HepG2 (cell line): ENCODE measurements at regions not wholly inside any gene's neighbourhood (a gene's known extent, or its start where the extent isn't known, plus 50 kb on each side); places are given as distances from the start of the nearest gene placed in this dataset.

Source experiments
- ATAC-seq: fragments of 200-7000 bp; cut with Tn5 transposase; 3 replicates; pipeline ENCODE4 v1.9.1; 2020; ENCODE audit warnings: mild to moderate bottlenecking, moderate library complexity
- BruUV-seq: library from RNA; stranded (reverse); fragments of 400-500 nt; replicated peaks from 2 replicates; lab custom pipeline; 2021; lab: Mats Ljungman, UMichigan
- CTCF ChIA-PET: fragments of 300-600 bp; formaldehyde crosslinking; extraction: SDS; loops from one replicate; lab custom pipeline; 2021; ENCODE audit warnings: low total read pairs, inconsistent platforms, low intra/inter-chr PET ratio; lab: Yijun Ruan, JAX
- POLR2A ChIA-PET: fragments of 350-600 bp; sonication (Branson Sonifier 250); formaldehyde crosslinking; loops from one replicate; lab custom pipeline; 2020; ENCODE audit warnings: antibody characterized with exemption, inconsistent platforms; lab: Yijun Ruan, JAX
- DNase-seq: peaks from one replicate; pipeline ENCODE4 v3.0.0-alpha.2; 2015; ENCODE audit warnings: low spot score
- FAIRE-seq: peaks from 3 replicates; lab custom pipeline; 2011; peaks lifted over from hg19 to GRCh38; lab: Jason Lieb, UNC
- H2AFZ ChIP-seq: one replicate; pipeline ENCODE4 v1.6.1; 2011; ENCODE audit warnings: low read length, inconsistent platforms
- H3K27ac ChIP-seq: fragments of 300-600 bp; 3 replicates; pipeline ENCODE4 v1.8.0; 2011; ENCODE audit warnings: mixed run types, mild to moderate bottlenecking, mixed read lengths, low read length, inconsistent platforms; ENCODE audit not compliant: insufficient read depth; ENCODE audit errors: extremely low read length
- H3K27me3 ChIP-seq, 2 experiments: fragments of 200-600 bp in 1 of 2; 2 replicates in 1 of 2; 3 replicates in 1 of 2; pipeline versions ENCODE4 v1.6.0 to v1.8.0; 2011; ENCODE audit warnings: low read length in 2 of 2, mild to moderate bottlenecking in 2 of 2, moderate library complexity in 2 of 2, inconsistent platforms in 1 of 2; ENCODE audit not compliant: insufficient read depth in 2 of 2, control insufficient read depth in 1 of 2
- H3K36me3 ChIP-seq, 2 experiments: fragments of 200-600 bp in 1 of 2; replicated peaks in 1 of 2; 2 replicates in 1 of 2; 3 replicates in 1 of 2; pipeline versions ENCODE4 v1.5.1 to v1.8.0; 2011; ENCODE audit warnings: low read length in 2 of 2, inconsistent platforms in 1 of 2; ENCODE audit not compliant: insufficient read depth in 2 of 2, control insufficient read depth in 1 of 2
- H3K4me1 ChIP-seq: 2 replicates; pipeline ENCODE4 v1.5.1; 2012; ENCODE audit warnings: low read length, inconsistent platforms; ENCODE audit not compliant: insufficient read depth
- H3K4me2 ChIP-seq: 2 replicates; pipeline ENCODE4 v1.6.0; 2011; ENCODE audit warnings: low read depth, low read length, inconsistent platforms
- H3K4me3 ChIP-seq, 3 experiments: fragments of 200-600 bp in 1 of 3; sonication (generic), shearing (Covaris generic) in 1 of 3; replicated peaks in 1 of 3; 2 replicates each; pipeline ENCODE4 v1.5.1; 2011 to 2016; ENCODE audit warnings: low read length in 3 of 3, inconsistent platforms in 2 of 3, low read depth in 2 of 3, mild to moderate bottlenecking in 2 of 3, control low read depth in 1 of 3, mixed read lengths in 1 of 3; ENCODE audit not compliant: insufficient read depth in 1 of 3
- H3K79me2 ChIP-seq: one replicate; pipeline ENCODE4 v1.6.1; 2011; ENCODE audit warnings: low read length, inconsistent platforms; ENCODE audit not compliant: insufficient read depth
- H3K9ac ChIP-seq: 2 replicates; pipeline ENCODE4 v1.6.0; 2011; ENCODE audit warnings: mild to moderate bottlenecking, low read depth, low read length, inconsistent platforms; ENCODE audit not compliant: insufficient read depth
- H3K9me3 ChIP-seq: 2 replicates; pipeline ENCODE4 v1.5.1; 2012; ENCODE audit warnings: mild to moderate bottlenecking, low read length
- H4K20me1 ChIP-seq: 2 replicates; pipeline ENCODE4 v1.6.0; 2011; ENCODE audit warnings: inconsistent platforms, mild to moderate bottlenecking, low read length, moderate library complexity; ENCODE audit not compliant: insufficient read depth
- CAMTA2 ChIP-seq: sonication (generic); formaldehyde crosslinking; IDR thresholded peaks from 2 replicates; pipeline ENCODE4 v1.4.0; 2020; ENCODE audit warnings: mild to moderate bottlenecking, missing genetic modification reagents, borderline replicate concordance
- ESRRA ChIP-seq: sonication (generic); formaldehyde crosslinking; IDR thresholded peaks from 2 replicates; pipeline ENCODE4 v1.5.1; 2020; ENCODE audit warnings: mild to moderate bottlenecking, low read depth, missing genetic modification reagents
- HOXA7 ChIP-seq: sonication (generic); formaldehyde crosslinking; IDR thresholded peaks from 2 replicates; pipeline ENCODE4 v1.8.1; 2022; ENCODE audit warnings: mild to moderate bottlenecking, missing genetic modification reagents, moderate library complexity
- HOXD1 ChIP-seq: sonication (generic); formaldehyde crosslinking; IDR thresholded peaks from 2 replicates; pipeline ENCODE4 v1.5.0; 2020; ENCODE audit warnings: missing genetic modification reagents
- KDM6A ChIP-seq: IDR thresholded peaks from 2 replicates; pipeline ENCODE4 v1.6.1; 2016; ENCODE audit warnings: low read depth
- NPAS2 ChIP-seq: sonication (generic); formaldehyde crosslinking; IDR thresholded peaks from 2 replicates; pipeline ENCODE4 v1.8.0; 2022; ENCODE audit warnings: mild to moderate bottlenecking, missing genetic modification reagents, borderline replicate concordance
- PAX8 ChIP-seq: sonication (generic); formaldehyde crosslinking; IDR thresholded peaks from 2 replicates; pipeline ENCODE4 v1.8.0; 2022; ENCODE audit warnings: mild to moderate bottlenecking, missing genetic modification reagents, borderline replicate concordance
- PITX1 ChIP-seq: sonication (generic); formaldehyde crosslinking; IDR thresholded peaks from 2 replicates; pipeline ENCODE4 v1.5.1; 2020; ENCODE audit warnings: mild to moderate bottlenecking, missing genetic modification reagents
- RFX3 ChIP-seq: IDR thresholded peaks from 2 replicates; pipeline ENCODE4 v1.6.1; 2016; ENCODE audit warnings: missing biosample characterization, missing genetic modification reagents
- SYNCRIP ChIP-seq: fragments of 200-400 bp; formaldehyde crosslinking; IDR thresholded peaks from 2 replicates; pipeline ENCODE4 v1.6.1; 2018; ENCODE audit warnings: mild to moderate bottlenecking, low read depth, low read length; ENCODE audit not compliant: insufficient read depth
- YEATS2 ChIP-seq: sonication (generic); formaldehyde crosslinking; IDR thresholded peaks from 2 replicates; pipeline ENCODE4 v1.4.0; 2020; ENCODE audit warnings: missing genetic modification reagents, borderline replicate concordance
- ZFP36L1 ChIP-seq: sonication (generic); formaldehyde crosslinking; IDR thresholded peaks from 2 replicates; pipeline ENCODE4 v1.8.0; 2022; ENCODE audit warnings: mild to moderate bottlenecking, missing genetic modification reagents, moderate library complexity
- ZNF792 ChIP-seq: IDR thresholded peaks from 2 replicates; pipeline ENCODE4 v1.6.1; 2016
- WGBS: methylation state at CpG from one replicate; pipeline ENCODE4 v1.1.6; 2017; ENCODE audit warnings: low lambda C conversion rate; 5-methylcytosine and 5-hydroxymethylcytosine counted together
- in situ Hi-C: cut with HindIII; loops from 2 replicates; pipeline ENCODE4 v1.10.0; 2017; ENCODE audit warnings: low pct_unique_long_range_greater_than_20kb; ENCODE audit not compliant: extremely low pct_ligation_motif_present
- intact Hi-C: fragments of 100-400 bp; cut with micrococcal nuclease; formaldehyde crosslinking; loops from one replicate; pipeline ENCODE4 v1.10.0; 2022; ENCODE audit not compliant: unreplicated experiment
- TF ChIP-seq, protein P1 (sequence below): IDR thresholded peaks from 2 replicates; pipeline ENCODE4 v1.6.1; 2018; ENCODE audit warnings: missing genetic modification reagents, mild to moderate bottlenecking, missing compliant biosample characterization
- TF ChIP-seq, protein P2 (sequence below): sonication (generic); formaldehyde crosslinking; IDR thresholded peaks from 2 replicates; pipeline ENCODE4 v1.5.1; 2020; ENCODE audit warnings: missing genetic modification reagents, mild to moderate bottlenecking, borderline replicate concordance
- TF ChIP-seq, protein P3 (sequence below): IDR thresholded peaks from 2 replicates; pipeline ENCODE4 v1.6.1; 2016; ENCODE audit warnings: missing compliant biosample characterization, missing genetic modification reagents, borderline replicate concordance
- TF ChIP-seq, protein P4 (sequence below): IDR thresholded peaks from 2 replicates; pipeline ENCODE4 v1.4.0; 2020; ENCODE audit warnings: mild to moderate bottlenecking, missing genetic modification reagents

DNA sequence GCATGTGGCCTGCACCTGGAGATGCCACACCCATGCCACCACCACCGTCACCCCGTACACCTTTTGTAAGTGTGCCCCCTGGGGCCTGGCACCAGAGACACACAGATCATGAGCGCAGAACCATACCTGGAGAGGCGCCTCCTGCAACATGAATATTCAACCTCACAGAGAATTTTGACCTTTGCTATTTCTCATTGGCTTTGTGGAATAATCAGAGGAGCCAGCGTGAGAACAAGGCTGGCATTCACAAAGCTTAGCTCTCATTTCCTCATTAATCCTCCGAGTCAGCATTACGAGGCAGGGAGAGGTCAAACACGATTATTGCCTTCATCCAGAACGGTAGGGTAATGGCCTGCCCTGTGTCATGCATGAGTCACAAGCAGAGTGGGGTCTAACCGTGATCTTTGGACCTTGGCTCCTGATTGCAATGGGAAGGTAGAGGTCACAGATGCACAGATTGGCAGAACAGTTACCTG lies 73.0 kb upstream of the POMGNT2 start:
- Histone ChIP-seq H3K27me3 (no peaks in the 10 kb centered on the region; a peak in 2 of 5 replicates), H3K4me2 (peak overlapping the region; percentile 64), H4K20me1 (no peaks in the 10 kb centered on the region), H3K79me2 (no peaks in the 10 kb centered on the region), H3K27ac (peak overlapping the region; percentile 31), H3K4me1 (peaks cover 45% of the 10 kb centered on the region), H2AFZ (no peak overlapping the region), H3K4me3 (peak overlapping the region in 1 of 3 experiments; percentile 44; a peak in 2 of 6 replicates), H3K9ac (no peak overlapping the region), H3K9me3 (peaks cover 4% of the 10 kb centered on the region; the same call in 1 of the 2 replicates), H3K36me3 (no peaks in the 10 kb centered on the region)
- in situ Hi-C loops (no loop called here), intact Hi-C loops (no loop called here)
- peak; percentile 91 for DNase-seq
- no TSS peak for BruUV-seq
- ChIA-PET CTCF (no interaction called here), POLR2A (no interaction called here)
- FAIRE-seq = peak; percentile 61
- peak; percentile 84 for ATAC-seq
- 0% methylated on average over 6 of the region's 10 CpGs for WGBS
- peak; percentile 33; the same call in 1 of the 2 replicates for TF ChIP-seq KDM6A (CRISPR knock-in tag)
- TF ChIP-seq ZNF792 = peak; percentile 91; the same call in 1 of the 2 replicates
- peak; percentile 32; the same call in 1 of the 2 replicates for TF ChIP-seq ZFP36L1 (CRISPR knock-in tag)
- TF ChIP-seq HOXA7 (CRISPR knock-in tag) = no peak
- TF ChIP-seq NPAS2 = no peak
- no peak for TF ChIP-seq PAX8
- TF ChIP-seq HOXD1 (CRISPR knock-in tag) = 0 out of 2 replicates have a peak, but pooled peaks have one; percentile 13
- peak; percentile 44; the same call in 1 of the 2 replicates for TF ChIP-seq YEATS2 (CRISPR knock-in tag)
- TF ChIP-seq ESRRA = peak; percentile 93; the same call in 1 of the 2 replicates
- TF ChIP-seq, protein P1, sequence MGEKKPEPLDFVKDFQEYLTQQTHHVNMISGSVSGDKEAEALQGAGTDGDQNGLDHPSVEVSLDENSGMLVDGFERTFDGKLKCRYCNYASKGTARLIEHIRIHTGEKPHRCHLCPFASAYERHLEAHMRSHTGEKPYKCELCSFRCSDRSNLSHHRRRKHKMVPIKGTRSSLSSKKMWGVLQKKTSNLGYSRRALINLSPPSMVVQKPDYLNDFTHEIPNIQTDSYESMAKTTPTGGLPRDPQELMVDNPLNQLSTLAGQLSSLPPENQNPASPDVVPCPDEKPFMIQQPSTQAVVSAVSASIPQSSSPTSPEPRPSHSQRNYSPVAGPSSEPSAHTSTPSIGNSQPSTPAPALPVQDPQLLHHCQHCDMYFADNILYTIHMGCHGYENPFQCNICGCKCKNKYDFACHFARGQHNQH (CRISPR knock-in tag) = 0 out of 2 replicates have a peak, but pooled peaks have one; percentile 40
- no peak for TF ChIP-seq CAMTA2 (CRISPR knock-in tag)
- peak; percentile 64 for TF ChIP-seq PITX1 (CRISPR knock-in tag)
- TF ChIP-seq, protein P2, sequence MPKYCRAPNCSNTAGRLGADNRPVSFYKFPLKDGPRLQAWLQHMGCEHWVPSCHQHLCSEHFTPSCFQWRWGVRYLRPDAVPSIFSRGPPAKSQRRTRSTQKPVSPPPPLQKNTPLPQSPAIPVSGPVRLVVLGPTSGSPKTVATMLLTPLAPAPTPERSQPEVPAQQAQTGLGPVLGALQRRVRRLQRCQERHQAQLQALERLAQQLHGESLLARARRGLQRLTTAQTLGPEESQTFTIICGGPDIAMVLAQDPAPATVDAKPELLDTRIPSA (CRISPR knock-in tag) = no peak
- no peak for TF ChIP-seq RFX3 (CRISPR knock-in tag)
- TF ChIP-seq, protein P3, sequence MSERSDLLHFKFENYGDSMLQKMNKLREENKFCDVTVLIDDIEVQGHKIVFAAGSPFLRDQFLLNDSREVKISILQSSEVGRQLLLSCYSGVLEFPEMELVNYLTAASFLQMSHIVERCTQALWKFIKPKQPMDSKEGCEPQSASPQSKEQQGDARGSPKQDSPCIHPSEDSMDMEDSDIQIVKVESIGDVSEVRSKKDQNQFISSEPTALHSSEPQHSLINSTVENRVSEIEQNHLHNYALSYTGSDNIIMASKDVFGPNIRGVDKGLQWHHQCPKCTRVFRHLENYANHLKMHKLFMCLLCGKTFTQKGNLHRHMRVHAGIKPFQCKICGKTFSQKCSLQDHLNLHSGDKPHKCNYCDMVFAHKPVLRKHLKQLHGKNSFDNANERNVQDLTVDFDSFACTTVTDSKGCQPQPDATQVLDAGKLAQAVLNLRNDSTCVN (CRISPR knock-in tag) = no peak; the same call in 1 of the 2 replicates
- TF ChIP-seq, protein P4, sequence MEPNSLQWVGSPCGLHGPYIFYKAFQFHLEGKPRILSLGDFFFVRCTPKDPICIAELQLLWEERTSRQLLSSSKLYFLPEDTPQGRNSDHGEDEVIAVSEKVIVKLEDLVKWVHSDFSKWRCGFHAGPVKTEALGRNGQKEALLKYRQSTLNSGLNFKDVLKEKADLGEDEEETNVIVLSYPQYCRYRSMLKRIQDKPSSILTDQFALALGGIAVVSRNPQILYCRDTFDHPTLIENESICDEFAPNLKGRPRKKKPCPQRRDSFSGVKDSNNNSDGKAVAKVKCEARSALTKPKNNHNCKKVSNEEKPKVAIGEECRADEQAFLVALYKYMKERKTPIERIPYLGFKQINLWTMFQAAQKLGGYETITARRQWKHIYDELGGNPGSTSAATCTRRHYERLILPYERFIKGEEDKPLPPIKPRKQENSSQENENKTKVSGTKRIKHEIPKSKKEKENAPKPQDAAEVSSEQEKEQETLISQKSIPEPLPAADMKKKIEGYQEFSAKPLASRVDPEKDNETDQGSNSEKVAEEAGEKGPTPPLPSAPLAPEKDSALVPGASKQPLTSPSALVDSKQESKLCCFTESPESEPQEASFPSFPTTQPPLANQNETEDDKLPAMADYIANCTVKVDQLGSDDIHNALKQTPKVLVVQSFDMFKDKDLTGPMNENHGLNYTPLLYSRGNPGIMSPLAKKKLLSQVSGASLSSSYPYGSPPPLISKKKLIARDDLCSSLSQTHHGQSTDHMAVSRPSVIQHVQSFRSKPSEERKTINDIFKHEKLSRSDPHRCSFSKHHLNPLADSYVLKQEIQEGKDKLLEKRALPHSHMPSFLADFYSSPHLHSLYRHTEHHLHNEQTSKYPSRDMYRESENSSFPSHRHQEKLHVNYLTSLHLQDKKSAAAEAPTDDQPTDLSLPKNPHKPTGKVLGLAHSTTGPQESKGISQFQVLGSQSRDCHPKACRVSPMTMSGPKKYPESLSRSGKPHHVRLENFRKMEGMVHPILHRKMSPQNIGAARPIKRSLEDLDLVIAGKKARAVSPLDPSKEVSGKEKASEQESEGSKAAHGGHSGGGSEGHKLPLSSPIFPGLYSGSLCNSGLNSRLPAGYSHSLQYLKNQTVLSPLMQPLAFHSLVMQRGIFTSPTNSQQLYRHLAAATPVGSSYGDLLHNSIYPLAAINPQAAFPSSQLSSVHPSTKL = peak; percentile 95
- TF ChIP-seq SYNCRIP = no peak
